ENCODE measurements at regions not wholly inside any gene's neighbourhood (a gene's known extent, or its start where the extent isn't known, plus 50 kb on each side); places are given as distances from the start of the nearest gene placed in this dataset.
A peak's percentile ranks its signal among the peaks of the same experiment; 100 is the strongest.

- no peak for DNase-seq (ENCODE audit: low read depth)
Observed at GRCh38 chr13:31081316-31081715, 80.4 kb downstream of the HSPH1 start.

GRCh38 chr13:31074756-31075155 is 86.9 kb downstream of the HSPH1 start:
- DNase-seq (ENCODE audit: low read depth), result no peak

DNA sequence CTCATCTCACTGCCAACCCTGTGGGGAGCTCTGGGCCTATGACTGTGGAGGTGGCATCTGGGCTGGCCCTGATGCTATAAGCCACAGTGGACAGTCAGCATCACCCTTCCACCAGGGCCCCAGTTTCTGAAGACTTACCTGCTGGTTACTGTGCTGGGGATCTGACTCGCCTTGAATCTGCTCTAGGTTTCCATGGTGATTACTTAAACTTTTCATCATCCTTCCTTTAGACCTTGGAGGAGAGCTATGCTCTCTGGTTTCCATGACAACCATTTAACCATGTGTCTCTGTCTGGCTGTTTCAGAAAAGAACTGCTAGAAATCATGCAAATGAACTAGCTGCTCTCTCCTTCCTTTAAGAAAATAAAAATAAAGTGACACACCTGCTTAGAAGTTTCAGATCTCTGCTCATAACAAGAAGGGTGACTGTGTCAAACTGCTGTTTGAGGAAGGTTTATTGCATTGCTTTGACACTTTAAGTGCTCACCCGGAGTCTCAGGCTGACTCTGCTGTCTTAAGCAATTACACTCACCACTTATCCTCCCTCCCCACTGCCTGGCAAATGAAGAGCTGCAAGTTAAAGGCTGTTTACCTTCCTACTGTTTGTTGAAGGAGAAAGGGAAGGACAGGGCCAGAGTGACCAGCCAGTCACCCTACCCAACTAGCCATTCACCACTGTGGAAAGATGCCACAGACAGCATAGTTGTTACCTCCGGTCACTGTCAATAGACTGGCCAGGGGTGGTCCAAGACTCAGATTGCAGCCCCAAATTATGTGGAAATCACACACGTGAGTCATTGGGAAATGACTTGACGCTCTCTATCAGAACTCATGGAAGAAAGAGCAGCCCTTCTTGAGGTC is 87.6 kb downstream of the HSPH1 start:
- no peak for DNase-seq (ENCODE audit: low read depth)

- peak; percentile 16 for DNase-seq (ENCODE audit: low read depth)
Observed at GRCh38 chr13:31072041-31072440, 89.7 kb downstream of the HSPH1 start.

DNA sequence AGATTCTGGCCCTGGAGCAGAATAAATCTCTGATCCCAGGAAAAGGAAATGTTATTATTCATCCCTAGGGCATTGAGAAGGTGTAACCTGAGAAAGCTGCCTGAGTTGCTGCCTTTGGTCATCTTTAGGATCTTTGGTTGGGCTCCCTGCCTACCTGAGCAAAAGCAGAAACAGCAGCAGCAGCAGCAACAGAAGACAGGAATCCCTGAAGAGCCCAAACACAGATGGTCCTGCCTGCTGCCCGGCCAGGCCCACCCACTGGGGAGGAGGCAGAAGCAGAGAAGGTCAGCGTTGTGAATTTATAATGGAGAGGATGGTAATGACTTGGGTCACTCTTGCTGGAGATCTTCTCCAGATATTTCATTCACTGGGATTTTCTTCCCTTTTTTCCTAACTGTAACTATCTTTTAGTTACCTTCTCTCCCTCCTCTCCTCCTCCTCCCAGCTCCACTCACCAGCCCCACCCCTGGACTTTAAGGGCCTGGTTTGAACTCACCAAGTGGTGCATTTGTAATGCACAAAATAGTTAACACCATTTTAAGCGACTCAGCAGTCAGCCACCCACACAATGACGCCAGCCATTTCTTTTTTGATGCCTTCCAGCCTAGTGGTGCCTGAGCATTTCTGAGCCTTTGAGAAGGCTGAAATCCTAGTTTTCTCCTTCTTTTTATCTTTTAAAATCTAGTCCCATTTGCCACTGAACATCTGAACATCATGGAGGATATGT is 91.7 kb downstream of the HSPH1 start:
- no peak for DNase-seq (ENCODE audit: low read depth)

GRCh38 chr13:31068119-31068423 is 93.6 kb downstream of the HSPH1 start:
- no peak for DNase-seq (ENCODE audit: low read depth)

- peak; percentile 73 for DNase-seq (ENCODE audit: low read depth)
Observed at GRCh38 chr13:31067416-31068118, 94.1 kb downstream of the HSPH1 start.

- DNase-seq (ENCODE audit: low read depth), result no peak
Observed at GRCh38 chr13:31064636-31065035, 97.1 kb downstream of the HSPH1 start.

GRCh38 chr13:31063772-31064171 is 97.9 kb downstream of the HSPH1 start:
- no peak for DNase-seq (ENCODE audit: low read depth)

- no peak for DNase-seq (ENCODE audit: low read depth)
Observed at GRCh38 chr13:31060655-31061054, 101.0 kb downstream of the HSPH1 start.

GRCh38 chr13:31060220-31060619 is 101.5 kb downstream of the HSPH1 start:
- DNase-seq (ENCODE audit: low read depth), result no peak

- no peak for DNase-seq (ENCODE audit: low read depth)
Observed at GRCh38 chr13:31057403-31058033, 104.2 kb downstream of the HSPH1 start.

DNA sequence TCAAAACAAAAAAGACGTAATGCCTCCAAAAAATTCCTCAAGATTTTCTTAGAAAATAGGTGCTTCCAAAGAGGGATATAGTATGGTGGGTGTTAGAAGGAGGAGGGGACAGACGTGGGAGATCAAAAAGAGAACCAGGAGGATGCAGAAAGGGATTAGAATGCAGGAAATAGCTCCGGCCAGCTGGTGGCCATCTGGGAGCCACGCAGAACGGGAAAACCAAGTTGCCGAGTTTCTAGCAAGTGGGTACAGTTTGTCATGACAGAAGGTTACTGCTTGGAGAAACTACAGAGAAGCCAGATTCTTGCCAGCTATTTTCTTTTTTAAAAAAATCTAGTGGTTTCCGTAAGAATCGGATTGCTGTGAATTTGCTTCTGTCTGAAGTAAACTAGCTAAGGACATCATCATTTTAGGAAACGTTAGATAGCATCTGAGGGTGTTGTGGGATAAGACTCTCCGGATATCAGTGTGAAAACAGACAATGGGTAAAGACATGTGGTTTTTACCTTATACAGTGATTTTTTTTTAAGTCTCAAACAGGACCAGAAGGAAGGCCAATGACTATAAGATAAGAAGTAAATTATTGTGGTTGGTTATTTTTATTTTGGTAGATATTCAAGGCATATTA is 104.9 kb downstream of the HSPH1 start:
- DNase-seq (ENCODE audit: low read depth), result no peak

- DNase-seq (ENCODE audit: low read depth), result no peak
Observed at GRCh38 chr13:31055589-31055988, 106.1 kb downstream of the HSPH1 start.

GRCh38 chr13:31054632-31055031 is 107.1 kb downstream of the HSPH1 start:
- DNase-seq (ENCODE audit: low read depth), result no peak

DNA sequence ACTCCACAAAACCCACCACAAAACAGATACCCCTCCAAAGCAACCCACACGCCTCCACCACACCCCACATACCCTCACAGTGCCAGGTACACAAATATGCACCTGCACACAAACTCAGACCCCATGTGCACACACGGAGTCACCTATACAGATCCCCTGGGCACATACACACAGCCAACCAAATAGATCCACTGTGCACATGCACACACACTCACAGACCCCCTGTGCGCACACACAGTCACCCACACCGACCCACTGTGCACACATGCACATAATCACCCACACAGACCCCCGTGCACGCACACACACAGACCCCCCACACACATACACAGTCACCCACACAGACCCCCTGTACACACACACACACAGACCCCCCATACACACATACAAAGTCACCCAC is 107.8 kb downstream of the HSPH1 start:
- DNase-seq (ENCODE audit: low read depth), result no peak

GRCh38 chr13:31053091-31053490 is 108.6 kb downstream of the HSPH1 start:
- DNase-seq (ENCODE audit: low read depth), result no peak

DNA sequence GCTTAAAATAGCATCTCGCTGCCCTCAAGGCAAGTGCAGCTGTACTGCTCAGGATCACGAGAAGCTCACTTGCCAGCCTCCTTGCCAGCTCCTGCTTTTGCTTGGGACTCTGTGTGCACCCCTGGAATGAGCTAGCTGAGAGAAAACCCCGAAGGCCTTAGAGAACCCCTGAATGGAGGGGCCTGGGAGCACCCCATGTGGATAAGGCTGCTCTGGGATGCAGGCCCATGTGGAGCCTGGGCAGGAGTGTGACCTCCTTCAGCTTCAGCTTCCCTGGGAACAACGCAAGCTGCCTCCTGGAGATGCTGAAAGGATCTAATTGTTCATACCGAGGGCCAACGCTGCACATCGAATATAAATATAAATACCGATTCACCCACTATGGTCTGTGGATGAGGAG is 109.2 kb downstream of the HSPH1 start:
- DNase-seq (ENCODE audit: low read depth), result no peak

DNA sequence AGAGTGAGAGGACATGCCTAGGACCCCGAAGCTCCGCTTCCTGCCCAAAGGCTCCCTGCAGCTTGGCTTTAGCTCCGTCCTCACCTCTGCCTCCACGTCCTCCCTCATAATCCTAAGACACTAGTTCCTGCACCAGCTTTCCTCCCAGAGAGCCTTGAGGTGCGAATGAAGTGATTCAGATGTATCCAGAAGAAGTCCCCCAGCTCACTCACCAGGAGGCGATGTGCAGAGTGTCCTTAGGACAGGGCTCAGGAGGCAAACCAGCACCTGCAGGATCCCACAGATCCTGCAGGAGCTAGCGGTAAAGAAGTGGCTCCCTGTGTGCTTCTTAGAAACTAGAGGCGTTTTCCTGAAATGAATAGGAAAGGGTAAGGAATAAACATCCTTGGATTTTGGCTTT is 109.7 kb downstream of the HSPH1 start:
- no peak for DNase-seq (ENCODE audit: low read depth)

DNA sequence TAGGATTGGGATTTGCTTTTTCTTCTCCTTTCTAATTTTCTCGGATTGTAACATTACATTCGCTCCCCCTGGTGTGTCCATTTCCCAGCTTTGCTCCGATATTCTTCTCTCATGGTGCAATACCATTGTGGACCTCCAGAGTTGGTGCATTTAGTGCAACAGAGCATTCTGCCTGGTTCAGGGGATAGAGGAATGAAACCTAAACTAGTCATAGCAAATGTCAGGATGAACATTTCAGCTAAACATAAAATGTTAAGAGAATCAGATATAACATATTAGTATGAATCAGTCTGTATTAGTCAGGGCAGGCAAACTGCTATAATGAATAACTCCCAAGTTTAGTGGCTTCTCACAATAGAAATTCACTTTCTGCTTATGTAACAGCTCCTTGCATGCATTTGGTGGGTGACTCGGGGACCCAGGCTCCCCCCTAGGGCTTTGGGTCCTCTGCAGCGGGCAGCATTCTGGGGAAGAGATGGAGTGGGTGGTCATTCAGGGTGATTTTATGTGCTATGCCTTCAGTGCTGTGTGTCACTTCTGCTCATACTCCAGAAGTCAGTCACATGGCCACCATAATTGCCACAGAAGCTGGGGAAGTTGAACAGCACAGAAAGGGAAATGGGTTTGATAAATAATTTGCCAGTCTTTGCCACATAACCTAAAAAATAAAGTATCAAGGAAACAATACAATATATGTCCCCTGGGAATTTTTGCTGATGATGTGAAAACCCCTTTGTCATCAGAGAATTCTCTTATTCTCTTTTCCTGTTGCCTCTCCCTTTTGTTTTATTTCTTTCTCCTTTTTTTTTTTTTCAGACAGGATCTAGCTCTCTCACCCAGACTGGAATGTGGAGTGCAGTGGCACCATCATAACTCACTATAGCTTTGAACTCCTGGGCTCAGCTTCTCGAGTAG is 111.0 kb downstream of the HSPH1 start:
- DNase-seq (ENCODE audit: low read depth), result no peak

DNA sequence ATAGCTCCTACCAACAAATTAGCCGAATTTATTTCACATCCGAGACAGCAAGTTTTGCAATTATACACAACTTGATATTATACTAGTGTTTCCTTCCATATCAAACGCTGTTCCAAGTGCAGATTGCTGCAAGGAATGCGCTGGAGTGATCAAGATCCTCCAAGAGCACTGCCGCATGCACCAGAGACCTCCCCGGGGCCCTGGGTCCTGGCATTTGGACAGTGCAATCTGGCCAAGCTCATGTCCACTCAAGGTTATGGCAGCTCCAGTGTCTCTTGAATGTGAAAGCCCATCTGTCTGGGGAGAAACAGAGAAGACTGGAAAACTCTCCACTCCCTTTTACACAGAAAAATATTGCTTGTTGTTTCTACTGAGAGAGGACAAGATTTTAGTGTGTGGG is 111.9 kb downstream of the HSPH1 start:
- DNase-seq (ENCODE audit: low read depth), result no peak
